Muscle of back (tissue), 3 donors: ENCODE measurements at regions not wholly inside any gene's neighbourhood (a gene's known extent, or its start where the extent isn't known, plus 50 kb on each side); places are given as distances from the start of the nearest gene placed in this dataset.

ENCODE experiments used
- DNase-seq, 3 donors: peaks; one replicate each; pipeline versions ENCODE4 v3.0.0 to v3.0.0-alpha.2; 2013

- no peak for DNase-seq
Observed at GRCh38 chr20:11445891-11446290, 471.8 kb upstream of the BTBD3 start.

GRCh38 chr20:11447371-11448100 lies 470.2 kb upstream of the BTBD3 start:
- peak in 2 of 3 donors; percentile 25 to 48 for DNase-seq

DNA sequence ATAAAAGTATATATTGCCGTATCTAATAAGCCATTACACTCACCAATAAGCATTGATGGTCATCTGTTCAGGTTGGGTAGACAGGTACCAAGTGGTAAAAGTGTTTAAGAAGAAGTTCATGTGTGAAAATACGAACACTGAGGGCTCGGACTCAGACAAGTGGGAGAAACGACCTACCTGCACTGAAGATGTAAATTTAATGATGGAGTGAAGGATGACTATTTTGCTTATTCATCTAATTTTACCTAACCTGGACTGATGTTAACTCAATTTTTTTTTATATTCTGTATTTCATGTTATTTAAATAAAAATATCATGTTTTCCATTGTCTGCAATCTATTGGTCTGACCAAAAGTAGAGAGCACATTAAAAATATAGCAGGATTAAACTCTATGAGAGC lies 469.1 kb upstream of the BTBD3 start:
- DNase-seq, result no peak

- DNase-seq, result peak in 2 of 3 donors; percentile 38 to 66
Observed at GRCh38 chr20:11451793-11452291, 465.9 kb upstream of the BTBD3 start.

- DNase-seq, result no peak
Observed at GRCh38 chr20:11452326-11452725, 465.4 kb upstream of the BTBD3 start.

- peak in 1 of 3 donors; percentile 58 for DNase-seq
Observed at GRCh38 chr20:11453430-11453829, 464.3 kb upstream of the BTBD3 start.

- peak in 1 of 3 donors; percentile 62 for DNase-seq
Observed at GRCh38 chr20:11454966-11455799, 462.5 kb upstream of the BTBD3 start.

DNA sequence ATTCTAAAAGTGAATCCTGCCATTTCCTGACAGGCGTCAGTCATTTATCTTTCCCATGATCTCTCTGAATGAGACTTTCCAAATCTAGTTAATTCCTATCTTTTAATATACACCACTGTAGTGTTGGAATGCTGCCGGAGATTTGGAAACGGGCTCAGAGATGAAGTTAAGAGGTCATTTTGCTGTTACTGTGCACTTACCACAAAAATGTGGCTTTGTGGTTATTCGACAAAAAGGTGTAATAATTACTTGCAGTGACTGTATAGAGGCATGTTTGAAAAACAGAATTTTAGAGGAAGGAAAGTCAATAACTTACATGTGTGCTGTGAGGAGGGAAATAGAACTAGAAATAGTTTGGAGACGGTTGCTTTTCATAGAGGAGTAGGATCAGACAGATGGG lies 460.2 kb upstream of the BTBD3 start:
- DNase-seq, result no peak

- no peak for DNase-seq
Observed at GRCh38 chr20:11459090-11459890, 458.4 kb upstream of the BTBD3 start.

GRCh38 chr20:11467436-11467835 lies 450.3 kb upstream of the BTBD3 start:
- DNase-seq, result no peak

GRCh38 chr20:11468880-11469279 lies 448.8 kb upstream of the BTBD3 start:
- DNase-seq, result no peak

- no peak for DNase-seq
Observed at GRCh38 chr20:11469795-11470435, 447.8 kb upstream of the BTBD3 start.

DNA sequence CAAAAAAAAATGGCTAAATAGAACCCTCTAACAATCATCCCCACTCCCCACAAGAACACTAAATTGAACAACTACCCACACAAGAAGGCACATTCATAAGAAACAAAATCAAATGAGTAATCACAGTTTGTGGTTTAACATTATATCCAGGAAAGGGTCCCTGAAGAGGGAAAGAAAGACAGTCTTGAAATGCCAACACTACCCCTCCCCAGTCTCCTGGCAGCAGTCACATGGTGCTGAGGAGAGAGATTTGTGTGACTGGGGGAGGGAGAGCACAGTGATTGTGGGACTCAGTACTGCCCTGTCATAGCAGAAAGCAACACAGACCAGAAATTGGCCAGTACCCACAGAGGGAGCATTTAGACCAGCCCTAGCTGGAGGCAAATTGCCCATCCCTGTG lies 443.7 kb upstream of the BTBD3 start:
- no peak for DNase-seq

DNA sequence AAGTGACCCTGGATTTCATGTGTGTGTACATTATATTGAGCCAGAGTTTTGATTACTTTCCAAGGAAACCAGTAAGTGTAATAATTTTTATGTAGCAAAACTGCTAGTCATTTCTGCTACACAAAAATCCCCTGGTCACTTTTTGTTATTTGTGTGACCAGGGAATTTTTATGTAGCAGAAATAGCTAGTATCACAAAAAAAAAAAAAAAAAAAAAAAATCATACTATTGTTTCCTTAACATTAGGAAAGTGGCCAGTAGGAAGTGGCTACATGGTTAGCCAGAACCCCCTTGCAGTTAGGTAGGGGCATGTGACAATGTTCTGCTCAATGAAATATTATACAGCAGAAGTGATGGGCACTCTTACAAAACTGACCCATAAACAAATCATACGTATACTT lies 434.0 kb upstream of the BTBD3 start:
- no peak for DNase-seq

- DNase-seq, result no peak
Observed at GRCh38 chr20:11484479-11484878, 433.2 kb upstream of the BTBD3 start.

DNA sequence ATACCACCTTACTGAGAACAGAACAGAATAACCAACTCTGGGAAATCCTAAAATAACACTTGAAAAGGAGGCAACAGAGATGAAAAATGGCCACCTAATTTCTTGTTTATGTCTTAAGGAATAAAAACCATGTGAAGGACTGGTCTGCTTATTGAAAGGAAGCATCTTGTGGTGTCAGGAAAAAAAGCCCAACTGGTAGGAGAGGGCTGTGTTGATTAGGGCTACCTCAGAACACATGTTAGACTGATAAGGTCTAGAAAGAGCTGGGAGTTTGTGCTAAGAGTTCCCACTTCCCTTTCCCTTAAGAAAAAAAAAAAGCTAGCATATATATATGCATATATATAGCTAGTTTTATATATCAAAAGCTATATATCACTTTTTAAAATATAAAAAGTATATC lies 425.3 kb upstream of the BTBD3 start:
- DNase-seq, result no peak

- no peak for DNase-seq
Observed at GRCh38 chr20:11492846-11493245, 424.8 kb upstream of the BTBD3 start.

- DNase-seq, result no peak
Observed at GRCh38 chr20:11496380-11496779, 421.3 kb upstream of the BTBD3 start.

- peak in 1 of 3 donors; percentile 3 for DNase-seq
Observed at GRCh38 chr20:11497545-11497944, 420.1 kb upstream of the BTBD3 start.

DNA sequence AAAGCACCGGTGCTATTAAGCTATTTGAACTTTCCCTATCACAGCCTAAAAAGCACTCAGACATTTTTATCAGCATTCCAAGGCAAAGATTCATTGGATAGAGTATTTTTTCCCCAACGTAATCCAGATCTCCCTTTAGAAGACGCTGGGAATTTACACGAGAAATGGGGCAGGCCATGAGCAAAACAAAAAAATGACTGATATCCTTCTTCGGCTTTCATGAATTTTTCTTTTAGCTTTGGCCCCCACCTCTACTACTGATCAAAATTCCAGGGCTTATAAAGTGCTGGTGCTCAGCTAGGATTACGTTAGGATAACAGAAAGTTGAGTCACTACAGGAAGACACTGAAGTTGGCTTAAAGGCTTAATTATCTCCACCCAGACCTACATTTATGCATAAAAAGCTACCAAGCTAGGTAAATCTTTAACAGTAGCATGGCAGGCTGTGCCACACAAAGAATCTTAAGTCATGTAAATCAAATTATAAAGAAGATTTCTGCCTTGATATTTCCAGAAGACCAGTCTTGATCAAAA lies 418.5 kb upstream of the BTBD3 start:
- no peak for DNase-seq

DNA sequence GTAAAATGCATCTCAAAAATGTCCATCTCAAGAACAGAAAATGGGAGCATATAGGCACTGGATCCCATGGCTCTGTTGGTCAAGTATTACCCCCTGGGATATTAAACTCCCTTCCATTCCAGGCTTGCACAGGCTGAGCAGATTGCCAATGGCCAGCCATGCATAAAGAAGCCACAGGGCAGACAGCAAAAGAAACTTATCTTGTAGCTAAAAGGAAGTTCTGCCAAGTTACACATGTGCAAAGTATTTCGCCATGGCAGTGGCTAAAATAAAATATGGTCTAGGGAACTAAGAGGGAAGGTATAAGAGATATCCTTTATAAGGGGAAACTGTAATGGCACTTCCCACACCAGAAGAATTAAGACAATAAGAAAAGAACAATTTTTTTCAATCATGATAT lies 415.6 kb upstream of the BTBD3 start:
- DNase-seq, result no peak
